Neural progenitor cell (in vitro differentiated cells): ENCODE measurements at regions not wholly inside any gene's neighbourhood (a gene's known extent, or its start where the extent isn't known, plus 50 kb on each side); places are given as distances from the start of the nearest gene placed in this dataset.

ENCODE experiments used
- CTCF ChIP-seq: fragments of 200-600 bp; sonication (generic); IDR thresholded peaks from 2 replicates; pipeline ENCODE4 v1.5.1; 2017; ENCODE audit warnings: antibody characterized with exemption, mild to moderate bottlenecking
- EZH2phosphoT487 ChIP-seq: fragments of 200-600 bp; sonication (generic); IDR thresholded peaks from 2 replicates; pipeline ENCODE4 v1.6.1; 2017; ENCODE audit warnings: antibody characterized with exemption

- TF ChIP-seq CTCF: no peak
- no peak for TF ChIP-seq EZH2phosphoT487
Measured at GRCh38 chr12:33813536-33813935, 208.8 kb upstream of the ALG10 start.
